Naive thymus-derived CD4-positive, alpha-beta T cell (primary cell): ENCODE measurements at regions not wholly inside any gene's neighbourhood (a gene's known extent, or its start where the extent isn't known, plus 50 kb on each side); places are given as distances from the start of the nearest gene placed in this dataset.
"Not testable (repeated sequence)": the region's sequence is repeated elsewhere in the genome, so short reads cannot be mapped to it uniquely, and the experiment has no call there.

Source experiments
- ATAC-seq: fragments of 150-1000 bp; cut with Tn5 transposase; 2 replicates; pipeline ENCODE4 v1.10.0; 2021; ENCODE audit warnings: mild to moderate bottlenecking, moderate library complexity
- CTCF ChIA-PET: fragments of 350-600 bp; sonication (Branson Sonifier 250); formaldehyde crosslinking; loops from one replicate; lab custom pipeline; 2021; ENCODE audit warnings: antibody characterized with exemption; lab: Charles Lee
- POLR2A ChIA-PET: fragments of 350-600 bp; sonication (Branson Sonifier 250); formaldehyde crosslinking; loops from one replicate; lab custom pipeline; 2021; ENCODE audit warnings: antibody characterized with exemption, inconsistent platforms; lab: Charles Lee
- DNase-seq, 9 donors: peaks; one replicate each; pipeline versions ENCODE4 v3.0.0 to v3.0.0-alpha.2; 2020 to 2022; ENCODE audit warnings: mixed read lengths in 1 of 9
- H3K27ac ChIP-seq: one replicate; pipeline ENCODE4 v1.7.0; 2013; ENCODE audit warnings: mild to moderate bottlenecking, low read depth, low read length, moderate library complexity
- H3K27me3 ChIP-seq, 2 donors: one replicate each; pipeline ENCODE4 v1.7.0; 2013; ENCODE audit warnings: low read length in 2 of 2, mild to moderate bottlenecking in 2 of 2, moderate library complexity in 2 of 2; ENCODE audit not compliant: control insufficient read depth in 2 of 2, insufficient read depth in 2 of 2
- H3K36me3 ChIP-seq, 3 experiments: 1 replicate in 2 of 3; 2 replicates in 1 of 3; pipeline ENCODE4 v1.7.0; 2013; ENCODE audit warnings: low read length in 3 of 3, mild to moderate bottlenecking in 3 of 3, moderate library complexity in 1 of 3; ENCODE audit not compliant: insufficient read depth in 3 of 3, control insufficient read depth in 2 of 3
- H3K4me1 ChIP-seq, 2 donors: one replicate each; pipeline ENCODE4 v1.7.0; 2013; ENCODE audit warnings: low read length in 2 of 2, mild to moderate bottlenecking in 2 of 2, moderate library complexity in 1 of 2; ENCODE audit not compliant: control insufficient read depth in 2 of 2, insufficient read depth in 2 of 2
- H3K4me3 ChIP-seq: 2 replicates; pipeline ENCODE4 v1.7.0; 2013; ENCODE audit warnings: mild to moderate bottlenecking, low read length
- H3K9me3 ChIP-seq, 3 experiments: 1 replicate in 2 of 3; 2 replicates in 1 of 3; pipeline ENCODE4 v1.7.0; 2013; ENCODE audit warnings: low read length in 3 of 3; ENCODE audit not compliant: control insufficient read depth in 2 of 3
- H3K27ac Mint-ChIP-seq, 9 donors: one replicate each; pipeline ENCODE4 v1.8.0; 2020 to 2022; ENCODE audit warnings: mixed read lengths in 9 of 9, mild to moderate bottlenecking in 8 of 9, moderate library complexity in 5 of 9, inconsistent platforms in 2 of 9
- H3K27me3 Mint-ChIP-seq, 5 donors: one replicate each; pipeline ENCODE4 v1.8.0; 2021 to 2022; ENCODE audit warnings: mixed read lengths in 5 of 5, mild to moderate bottlenecking in 1 of 5
- H3K36me3 Mint-ChIP-seq, 5 donors: one replicate each; pipeline ENCODE4 v1.8.0; 2020 to 2022; ENCODE audit warnings: mixed read lengths in 5 of 5, mild to moderate bottlenecking in 3 of 5, inconsistent platforms in 1 of 5
- H3K4me1 Mint-ChIP-seq, 7 donors: one replicate each; pipeline ENCODE4 v1.8.0; 2020 to 2022; ENCODE audit warnings: mixed read lengths in 7 of 7, mild to moderate bottlenecking in 3 of 7, inconsistent platforms in 1 of 7
- H3K4me3 Mint-ChIP-seq, 10 donors: one replicate each; pipeline ENCODE4 v1.8.0; 2020 to 2022; ENCODE audit warnings: mild to moderate bottlenecking in 10 of 10, mixed read lengths in 10 of 10, moderate library complexity in 6 of 10, inconsistent platforms in 2 of 10
- H3K9me3 Mint-ChIP-seq, 11 donors: one replicate each; pipeline ENCODE4 v1.8.0; 2020 to 2022; ENCODE audit warnings: mixed read lengths in 11 of 11, mild to moderate bottlenecking in 4 of 11, inconsistent platforms in 1 of 11, moderate library complexity in 1 of 11
- intact Hi-C, 2 donors: fragments of 100-400 bp; cut with micrococcal nuclease; formaldehyde crosslinking; loops; one replicate each; pipeline ENCODE4 v1.15.1; 2023

DNA sequence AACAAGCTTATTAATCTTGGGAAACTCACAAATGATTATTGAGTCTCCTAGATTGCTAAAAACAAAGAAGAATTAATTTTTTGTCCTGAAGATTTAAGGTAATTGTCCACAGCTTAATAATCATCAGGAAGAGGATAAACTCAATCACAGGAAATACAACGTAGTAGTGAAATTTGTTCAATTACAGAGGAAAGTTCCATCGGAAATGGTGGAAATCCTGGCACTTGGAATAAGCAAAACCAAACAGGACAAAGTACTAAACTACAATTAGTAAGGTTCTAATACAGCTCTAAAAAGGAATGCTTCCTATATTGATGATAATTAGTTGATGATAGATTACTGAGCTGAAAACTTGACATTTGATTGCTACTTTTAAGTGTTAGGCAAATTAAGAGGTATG lies 485.4 kb downstream of the USP25 start:
- H3K4me1 ChIP-seq: no peaks in the 10 kb centered on the region
- no peak overlapping the region for H3K27ac ChIP-seq
- ATAC-seq (no peak), DNase-seq (no peak)
- POLR2A ChIA-PET: no interaction called here
- no peaks in the 10 kb centered on the region for H3K36me3 ChIP-seq
- no peaks in the 10 kb centered on the region for H3K36me3 Mint-ChIP-seq
- no peaks in the 10 kb centered on the region for H3K4me1 Mint-ChIP-seq
- no peak overlapping the region for H3K27ac Mint-ChIP-seq
- H3K27me3 Mint-ChIP-seq: no peaks in the 10 kb centered on the region
- no peaks in the 10 kb centered on the region for H3K9me3 Mint-ChIP-seq
- intact Hi-C loops: no loop called here
- CTCF ChIA-PET: no interaction called here
- no peaks in the 10 kb centered on the region for H3K9me3 ChIP-seq
- no peaks in the 10 kb centered on the region for H3K27me3 ChIP-seq
- H3K4me3 Mint-ChIP-seq: no peak overlapping the region
- H3K4me3 ChIP-seq: no peak overlapping the region

DNA sequence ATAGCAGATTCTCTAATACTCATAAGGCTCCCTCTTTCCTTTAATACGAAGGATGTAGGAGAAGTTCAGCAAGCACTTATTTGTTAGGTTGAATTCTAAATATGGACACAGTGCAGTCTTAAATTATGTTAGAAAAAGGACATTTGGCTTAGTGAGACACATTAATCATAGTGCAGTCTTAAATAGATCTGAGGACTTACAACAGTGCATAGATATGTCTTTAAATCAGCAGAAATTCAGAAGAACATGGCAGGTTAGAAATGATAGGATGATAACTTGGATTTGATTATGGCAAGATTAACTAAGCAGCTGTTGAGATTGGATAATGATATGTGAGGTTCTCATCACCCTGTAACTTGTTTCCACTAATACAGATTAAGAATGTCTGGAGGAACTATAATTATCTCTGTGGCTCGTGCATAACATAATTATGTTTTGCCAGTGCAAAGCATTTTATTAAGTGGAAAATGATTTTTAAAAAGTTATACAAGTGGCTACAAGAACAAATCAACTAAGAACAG lies 485.9 kb downstream of the USP25 start:
- CTCF ChIA-PET: no interaction called here
- Histone ChIP-seq H3K27ac (no peak overlapping the region), H3K4me3 (no peak overlapping the region), H3K4me1 (no peaks in the 10 kb centered on the region), H3K36me3 (no peaks in the 10 kb centered on the region), H3K9me3 (no peaks in the 10 kb centered on the region), H3K27me3 (no peaks in the 10 kb centered on the region)
- no peak for ATAC-seq
- Mint-ChIP-seq H3K4me1 (no peaks in the 10 kb centered on the region), H3K4me3 (no peak overlapping the region), H3K9me3 (no peaks in the 10 kb centered on the region), H3K36me3 (no peaks in the 10 kb centered on the region), H3K27me3 (no peaks in the 10 kb centered on the region), H3K27ac (no peak overlapping the region)
- DNase-seq: no peak
- POLR2A ChIA-PET: no interaction called here
- intact Hi-C loops: no loop called here

DNA sequence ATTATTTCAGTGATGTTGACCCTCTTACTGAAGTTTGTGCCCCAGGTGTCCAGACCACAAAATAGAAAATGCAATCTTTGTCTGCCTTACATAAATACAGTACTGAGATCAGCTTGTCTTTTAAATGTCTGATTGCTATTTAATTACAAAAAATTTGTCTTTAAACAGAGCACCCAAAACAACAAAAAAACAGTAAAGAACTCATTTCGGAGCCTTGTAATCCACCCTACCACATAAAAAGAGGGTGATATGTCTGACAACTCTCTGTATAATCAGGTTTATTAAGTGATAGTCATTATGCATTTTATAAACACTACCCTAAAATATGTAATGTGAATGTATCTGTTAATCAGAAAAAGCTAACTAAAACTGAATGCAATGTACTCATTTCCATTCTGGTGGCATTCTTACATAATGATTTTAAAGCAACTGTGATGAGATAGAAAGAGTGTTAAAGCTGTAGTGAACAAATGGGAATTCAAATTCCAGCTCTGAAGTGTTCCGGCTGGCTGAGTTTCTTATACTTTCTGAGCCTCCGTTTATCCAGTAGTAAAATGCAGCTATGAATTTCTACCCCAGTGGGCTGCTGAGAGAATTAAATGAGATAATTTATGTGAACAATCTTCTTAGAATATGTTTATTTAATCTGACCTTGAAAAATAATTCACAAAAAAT lies 486.6 kb downstream of the USP25 start:
- Mint-ChIP-seq H3K36me3 (no peaks in the 10 kb centered on the region), H3K27me3 (no peaks in the 10 kb centered on the region), H3K4me1 (no peaks in the 10 kb centered on the region), H3K9me3 (no peaks in the 10 kb centered on the region), H3K4me3 (no peak overlapping the region), H3K27ac (no peak overlapping the region)
- intact Hi-C loops: no loop called here
- no peak overlapping the region for H3K27ac ChIP-seq
- ATAC-seq (no peak), DNase-seq (no peak)
- no peaks in the 10 kb centered on the region for H3K9me3 ChIP-seq
- no peaks in the 10 kb centered on the region for H3K4me1 ChIP-seq
- ChIA-PET POLR2A (no interaction called here), CTCF (no interaction called here)
- no peak overlapping the region for H3K4me3 ChIP-seq
- no peaks in the 10 kb centered on the region for H3K36me3 ChIP-seq
- H3K27me3 ChIP-seq: no peaks in the 10 kb centered on the region

- Mint-ChIP-seq H3K27me3 (no peaks in the 10 kb centered on the region), H3K9me3 (no peaks in the 10 kb centered on the region), H3K27ac (no peak overlapping the region), H3K36me3 (no peaks in the 10 kb centered on the region), H3K4me3 (no peak overlapping the region), H3K4me1 (no peaks in the 10 kb centered on the region)
- H3K36me3 ChIP-seq: no peaks in the 10 kb centered on the region
- intact Hi-C loops: no loop called here
- H3K27me3 ChIP-seq: no peaks in the 10 kb centered on the region
- ATAC-seq: no peak
- POLR2A ChIA-PET: no interaction called here
- no peak overlapping the region for H3K4me3 ChIP-seq
- H3K4me1 ChIP-seq: no peaks in the 10 kb centered on the region
- H3K9me3 ChIP-seq: no peaks in the 10 kb centered on the region
- no peak overlapping the region for H3K27ac ChIP-seq
- CTCF ChIA-PET: no interaction called here
- DNase-seq: no peak
These were observed 489.0 kb downstream of the USP25 start for GRCh38 chr21:16218682-16219343.

- intact Hi-C loops, H3K4me1 Mint-ChIP-seq, H3K9me3 ChIP-seq, POLR2A ChIA-PET, H3K27ac ChIP-seq, DNase-seq, CTCF ChIA-PET, H3K4me1 ChIP-seq, H3K36me3 Mint-ChIP-seq, H3K4me3 Mint-ChIP-seq, H3K27me3 Mint-ChIP-seq, H3K4me3 ChIP-seq, H3K27me3 ChIP-seq, ATAC-seq, H3K27ac Mint-ChIP-seq, H3K36me3 ChIP-seq: not testable (repeated sequence)
- H3K9me3 Mint-ChIP-seq: peaks cover 0 to 19% (median 4%) of the 10 kb centered on the region in 11 donors
These were observed 495.0 kb downstream of the USP25 start for GRCh38 chr21:16224756-16225155.

DNA sequence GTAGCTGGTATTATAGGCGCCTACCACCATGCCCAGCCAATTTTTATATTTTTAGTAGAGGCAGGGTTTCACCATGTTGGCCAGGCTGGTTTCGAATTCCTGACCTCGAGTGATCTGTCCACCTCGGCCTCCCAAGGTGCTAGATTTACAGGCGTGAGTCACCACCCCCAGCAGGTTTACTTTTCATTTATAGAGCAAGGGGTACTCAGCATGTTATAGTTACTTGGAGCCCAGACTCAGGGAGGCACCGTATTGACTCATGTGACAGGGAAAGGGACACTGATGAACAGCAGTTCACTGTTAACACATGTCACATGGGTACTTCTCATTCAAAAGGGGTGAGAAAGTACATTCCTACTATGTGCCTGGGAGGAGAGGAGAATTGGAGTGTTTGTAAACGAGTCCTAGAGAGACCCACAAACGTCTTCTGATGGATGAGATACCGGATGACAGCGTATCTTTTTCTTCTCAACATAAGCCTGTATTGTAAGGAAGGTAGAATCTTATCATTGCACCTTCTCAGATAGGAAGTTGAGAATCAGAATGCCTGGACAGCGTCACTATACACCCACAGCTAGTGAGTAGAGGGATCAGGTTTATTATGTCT lies 510.0 kb downstream of the USP25 start:
- DNase-seq (no peak), ATAC-seq (no peak)
- POLR2A ChIA-PET: no interaction called here
- CTCF ChIA-PET: no interaction called here
- H3K4me1 Mint-ChIP-seq: no peaks in the 10 kb centered on the region
- H3K4me3 ChIP-seq: no peak overlapping the region
- no peaks in the 10 kb centered on the region for H3K36me3 ChIP-seq
- no peaks in the 10 kb centered on the region for H3K27me3 Mint-ChIP-seq
- no peaks in the 10 kb centered on the region for H3K9me3 Mint-ChIP-seq
- no peak overlapping the region for H3K27ac ChIP-seq
- no peaks in the 10 kb centered on the region for H3K27me3 ChIP-seq
- intact Hi-C loops: no loop called here
- H3K4me3 Mint-ChIP-seq: no peak overlapping the region
- H3K36me3 Mint-ChIP-seq: no peaks in the 10 kb centered on the region
- no peaks in the 10 kb centered on the region for H3K9me3 ChIP-seq
- H3K4me1 ChIP-seq: no peaks in the 10 kb centered on the region
- H3K27ac Mint-ChIP-seq: no peak overlapping the region

- Histone ChIP-seq H3K4me1 (no peaks in the 10 kb centered on the region), H3K4me3 (no peak overlapping the region), H3K27ac (no peak overlapping the region), H3K36me3 (no peaks in the 10 kb centered on the region), H3K9me3 (no peaks in the 10 kb centered on the region), H3K27me3 (no peaks in the 10 kb centered on the region)
- H3K4me3 Mint-ChIP-seq: no peak overlapping the region
- no peaks in the 10 kb centered on the region for H3K4me1 Mint-ChIP-seq
- no peak for ATAC-seq
- ChIA-PET CTCF (no interaction called here), POLR2A (no interaction called here)
- H3K9me3 Mint-ChIP-seq: peaks cover 0 to 4% (median 0%) of the 10 kb centered on the region in 11 donors
- no peaks in the 10 kb centered on the region for H3K27me3 Mint-ChIP-seq
- no peak for DNase-seq
- no peak overlapping the region for H3K27ac Mint-ChIP-seq
- H3K36me3 Mint-ChIP-seq: no peaks in the 10 kb centered on the region
- intact Hi-C loops: no loop called here
These were observed 511.2 kb downstream of the USP25 start for GRCh38 chr21:16241016-16241415.
